NAMALWA (cell line): ENCODE measurements at regions not wholly inside any gene's neighbourhood (a gene's known extent, or its start where the extent isn't known, plus 50 kb on each side); places are given as distances from the start of the nearest gene placed in this dataset.

Source experiments
- DNase-seq: peaks from one replicate; pipeline ENCODE4 v3.0.0-alpha.2; 2015; ENCODE audit warnings: low spot score

DNA sequence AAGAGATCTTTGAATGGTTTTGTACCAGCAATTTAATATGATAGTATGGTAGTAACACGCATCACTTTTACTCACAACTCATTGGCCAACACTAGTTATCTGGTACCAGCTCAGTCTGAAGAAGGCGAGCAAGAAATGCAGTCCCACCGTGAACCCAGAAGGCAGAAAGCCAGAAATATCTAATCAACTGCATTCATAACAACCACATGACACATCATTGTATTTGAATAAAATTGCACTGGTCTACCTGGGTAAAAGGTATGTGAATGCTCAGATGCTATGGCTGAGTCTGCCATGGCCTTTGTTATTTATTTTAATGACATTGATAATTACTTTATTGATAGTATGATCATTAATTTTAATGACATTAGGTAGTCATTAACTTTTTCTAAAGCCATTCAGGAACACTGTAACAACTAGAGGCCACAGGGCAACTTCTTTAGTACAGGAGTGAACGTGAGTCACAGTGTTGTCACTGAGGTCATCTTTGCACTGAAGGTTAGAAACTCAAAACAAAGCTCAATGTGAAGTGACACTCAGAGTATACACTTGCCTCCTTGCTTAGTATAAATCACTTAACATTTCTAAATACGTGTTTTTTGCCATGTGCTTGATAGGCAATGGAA lies 475.6 kb upstream of the TNP1 start:
- no peak for DNase-seq

DNA sequence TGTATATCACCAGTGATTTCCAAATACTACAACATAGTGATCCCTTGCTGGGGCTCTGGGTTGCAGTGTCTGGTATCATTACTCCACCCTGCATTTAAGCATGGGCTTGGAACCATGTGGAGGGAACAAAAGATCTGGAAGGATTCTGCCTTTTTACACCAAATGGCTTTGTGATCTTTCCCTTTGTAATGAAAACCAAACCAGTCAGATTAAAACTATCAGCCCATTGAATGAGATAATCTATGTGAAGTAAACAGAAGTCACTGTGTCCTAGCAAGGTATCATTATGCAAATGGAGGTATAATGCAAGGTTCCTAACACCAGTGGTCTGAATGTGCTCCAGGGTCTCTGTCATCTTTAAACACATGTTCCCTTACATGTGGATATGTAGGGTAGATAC lies 474.7 kb upstream of the TNP1 start:
- DNase-seq, result no peak

DNA sequence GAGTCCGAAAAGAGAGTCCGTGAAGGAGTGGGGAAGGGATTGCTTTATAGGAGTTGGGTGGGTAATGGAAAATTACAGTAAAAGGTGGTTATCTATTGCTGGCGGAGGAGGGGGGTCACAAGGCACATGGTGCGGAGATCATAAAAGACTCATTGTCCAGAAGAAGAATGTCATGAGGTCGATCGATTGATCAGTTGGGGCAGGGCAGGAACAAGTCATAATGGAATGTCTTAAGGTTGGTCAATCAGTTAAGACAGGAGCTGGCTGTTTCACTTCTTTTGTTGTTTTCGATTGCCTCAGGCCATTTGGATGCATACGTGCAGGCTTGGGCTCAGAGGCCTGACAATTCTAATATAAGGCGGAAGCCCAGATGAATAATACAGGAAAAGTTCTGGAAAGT lies 473.0 kb upstream of the TNP1 start:
- no peak for DNase-seq

DNA sequence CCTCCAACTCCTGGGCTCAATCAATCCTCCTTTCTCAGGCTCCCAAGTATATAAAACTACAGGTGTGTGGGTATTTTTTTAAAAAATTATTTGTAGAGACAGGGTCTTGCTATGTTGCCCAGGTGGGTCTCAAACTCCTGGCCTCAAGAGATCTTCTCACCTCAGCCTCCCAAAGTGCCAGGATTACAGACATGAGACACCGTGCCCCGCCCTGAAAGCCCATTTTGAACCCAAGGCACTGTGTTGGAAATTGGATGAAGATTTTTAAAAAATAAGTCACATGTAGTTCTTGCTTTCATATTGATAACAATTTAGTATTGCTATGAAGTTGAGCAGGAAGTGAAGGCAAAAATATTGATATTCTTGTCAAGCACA lies 472.5 kb upstream of the TNP1 start:
- no peak for DNase-seq

DNA sequence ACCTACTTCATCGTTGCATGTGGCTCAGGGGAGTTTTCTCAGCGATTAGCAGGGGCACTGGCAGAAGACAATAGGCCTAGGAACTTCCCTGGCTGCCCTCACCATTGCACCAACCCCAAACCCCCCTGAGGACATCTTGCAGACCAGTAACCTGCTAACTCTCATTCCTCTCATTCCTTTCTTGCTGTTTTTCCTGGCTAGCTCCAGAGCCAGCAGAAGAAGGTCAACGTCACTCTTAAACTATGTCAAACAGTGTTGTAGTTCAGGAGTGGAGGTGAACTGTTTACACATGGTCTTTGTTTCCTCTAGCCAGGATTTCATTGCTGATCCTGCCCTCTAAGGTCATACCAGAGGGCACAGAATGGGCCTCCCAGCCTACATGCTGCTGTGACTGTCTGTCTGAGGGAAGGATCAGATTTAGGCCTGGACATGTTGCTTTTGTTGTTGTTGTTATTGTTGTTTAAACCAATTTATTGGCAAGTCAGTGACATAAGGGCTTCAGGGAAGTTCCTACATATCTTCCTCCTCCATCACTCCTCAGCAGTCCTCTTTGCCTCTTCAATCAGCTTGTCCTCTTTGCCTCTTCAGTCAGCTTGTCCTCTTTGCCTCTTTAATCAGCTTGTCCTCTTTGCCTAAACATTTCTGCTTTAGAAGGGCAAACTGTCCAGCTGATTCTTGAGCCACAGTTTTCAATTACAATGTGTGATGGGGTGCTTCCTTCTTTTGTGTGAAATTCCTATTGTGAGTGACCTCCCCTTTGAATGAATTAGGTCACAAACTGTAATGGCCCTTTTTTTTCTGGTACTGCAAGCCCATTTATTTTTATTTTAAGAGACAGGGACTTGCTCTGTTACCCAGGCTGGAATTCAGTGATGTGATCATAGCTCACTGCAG lies 471.9 kb upstream of the TNP1 start:
- no peak for DNase-seq

DNA sequence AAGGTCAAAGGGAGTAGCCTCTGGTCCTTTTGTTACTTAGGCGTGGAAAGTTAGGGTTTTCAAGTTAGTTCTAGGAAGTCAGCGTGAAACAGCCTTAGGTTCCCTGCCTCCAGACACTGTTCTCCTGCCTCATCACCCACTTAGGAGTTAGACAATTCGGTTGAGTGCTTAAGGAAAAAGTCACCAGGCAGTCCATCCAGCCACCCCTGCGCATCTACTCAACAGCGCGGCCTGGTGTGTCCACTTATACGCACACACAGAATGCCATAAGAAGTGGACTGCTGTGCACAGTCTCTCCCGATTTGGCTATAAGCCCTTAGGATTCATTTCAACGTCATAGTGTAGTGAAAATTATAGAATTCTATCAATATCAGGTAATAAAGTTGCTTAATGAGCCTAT lies 470.8 kb upstream of the TNP1 start:
- DNase-seq, result no peak

DNA sequence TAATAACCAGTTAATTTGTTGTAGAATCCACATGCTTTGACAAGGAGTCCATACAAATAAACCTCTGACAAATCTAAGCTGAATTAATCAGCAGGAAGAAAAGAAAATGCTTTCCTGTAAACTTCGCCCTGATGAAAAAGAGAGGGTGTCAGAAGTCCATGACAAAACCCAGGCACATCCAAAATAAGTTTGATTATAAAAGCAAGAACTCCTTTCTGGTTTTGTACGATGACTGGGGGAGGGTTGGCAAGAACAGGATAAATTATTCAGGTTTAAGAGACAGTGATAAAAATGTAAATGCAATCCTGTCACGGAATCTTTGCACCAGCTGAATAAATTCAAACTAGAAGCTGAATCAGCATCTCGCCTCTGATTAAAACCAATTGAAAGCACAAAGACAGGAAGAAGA lies 469.2 kb upstream of the TNP1 start:
- no peak for DNase-seq

DNA sequence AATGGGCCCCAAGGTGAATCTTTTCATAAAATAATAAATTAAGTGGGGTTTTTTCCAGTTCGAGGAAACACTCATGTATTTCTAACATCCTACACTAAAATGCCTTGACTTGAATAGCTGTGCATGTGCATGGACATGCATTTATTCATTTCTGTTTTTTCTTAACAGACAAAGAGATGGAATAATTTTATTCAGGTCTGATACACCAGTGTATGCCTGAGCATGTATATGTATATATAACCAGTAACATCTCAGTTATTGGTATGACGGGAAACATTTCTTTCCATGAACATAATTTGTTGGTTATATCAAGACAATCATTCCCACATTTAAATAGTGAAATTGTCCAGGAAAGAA lies 468.7 kb upstream of the TNP1 start:
- DNase-seq, result no peak

DNA sequence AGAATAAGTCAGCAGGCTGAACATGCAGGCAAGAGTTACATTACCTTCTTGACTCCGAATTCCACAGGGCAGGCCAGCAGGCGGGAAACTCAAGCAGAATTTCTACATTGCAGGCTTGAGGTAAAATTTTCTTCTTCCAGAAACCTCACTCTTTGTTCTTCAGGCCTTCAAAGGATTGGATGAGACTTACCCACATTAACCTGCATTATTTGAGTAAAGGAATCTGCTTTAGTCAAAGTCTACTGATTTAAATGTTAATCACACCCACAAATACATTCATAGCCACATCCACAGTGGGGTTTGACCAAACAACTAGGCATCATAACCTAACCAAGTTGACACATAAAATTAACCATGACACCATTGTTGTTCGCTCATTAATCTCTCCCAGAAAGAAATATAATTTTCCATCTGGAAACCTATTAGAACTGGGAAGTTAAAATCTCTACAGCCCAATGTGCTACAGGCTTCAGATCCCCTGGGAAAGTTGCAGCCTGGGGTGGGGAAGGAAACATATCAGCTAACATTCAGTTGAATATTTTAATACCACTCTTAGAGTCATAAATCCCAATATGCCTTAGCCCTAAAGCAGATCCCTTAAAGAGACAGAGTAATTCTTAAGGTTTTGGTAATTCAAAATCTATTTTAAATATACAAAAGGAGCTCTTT lies 468.2 kb upstream of the TNP1 start:
- DNase-seq, result no peak

DNA sequence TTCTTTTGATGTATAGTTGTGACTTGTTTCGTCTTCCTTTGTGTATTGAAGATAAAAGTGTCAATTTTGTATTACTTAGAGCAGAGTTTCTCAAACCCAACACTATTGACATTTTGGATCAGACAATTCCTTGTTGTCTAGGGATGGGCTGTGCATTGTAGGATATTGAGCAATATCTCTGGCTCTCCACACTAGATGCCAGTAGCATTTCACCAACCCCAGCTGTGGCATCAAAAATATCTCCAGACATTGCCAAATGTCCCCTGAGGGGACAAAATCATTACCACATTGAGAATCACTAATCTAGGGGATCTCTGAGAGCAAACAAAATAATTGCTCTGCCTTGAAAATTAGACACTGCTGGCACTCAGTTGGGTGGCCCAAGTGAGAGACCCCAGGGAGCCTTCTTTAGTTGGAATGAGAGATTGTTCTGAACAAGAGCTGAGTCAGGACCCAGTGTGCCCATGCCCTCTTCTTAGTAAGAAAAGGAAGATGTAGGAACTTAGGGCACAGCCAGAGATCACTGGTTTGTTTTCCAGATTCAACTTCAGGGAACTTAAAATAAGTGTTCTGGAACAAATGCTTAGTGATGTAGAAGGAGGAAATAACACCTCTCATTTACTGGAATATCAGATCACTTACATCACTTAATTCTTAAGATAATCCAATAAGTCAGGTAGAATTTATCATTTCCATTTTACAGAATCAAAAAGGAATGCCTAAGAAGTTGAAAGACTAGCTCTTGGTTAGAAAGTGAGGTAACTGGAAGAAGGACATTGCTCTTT lies 466.6 kb upstream of the TNP1 start:
- DNase-seq, result no peak

DNA sequence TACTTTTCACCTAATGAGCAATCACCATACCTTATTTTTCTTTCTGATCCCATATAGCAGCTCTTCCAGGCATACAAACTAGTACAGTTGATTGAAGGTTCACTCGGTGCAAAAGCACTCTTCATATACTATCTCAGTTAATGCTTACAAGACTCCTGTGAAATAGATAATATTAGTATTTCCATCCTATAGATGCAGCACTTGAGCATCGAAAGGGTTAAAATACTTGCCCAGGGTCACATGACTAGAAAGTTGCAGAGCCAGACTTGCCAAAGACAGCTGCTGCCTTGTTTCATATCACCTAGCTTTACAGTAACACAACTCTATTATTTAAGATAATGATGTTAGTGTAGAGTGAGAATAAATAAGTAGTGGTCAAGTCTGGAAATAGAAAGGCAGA lies 466.0 kb upstream of the TNP1 start:
- DNase-seq, result no peak

DNA sequence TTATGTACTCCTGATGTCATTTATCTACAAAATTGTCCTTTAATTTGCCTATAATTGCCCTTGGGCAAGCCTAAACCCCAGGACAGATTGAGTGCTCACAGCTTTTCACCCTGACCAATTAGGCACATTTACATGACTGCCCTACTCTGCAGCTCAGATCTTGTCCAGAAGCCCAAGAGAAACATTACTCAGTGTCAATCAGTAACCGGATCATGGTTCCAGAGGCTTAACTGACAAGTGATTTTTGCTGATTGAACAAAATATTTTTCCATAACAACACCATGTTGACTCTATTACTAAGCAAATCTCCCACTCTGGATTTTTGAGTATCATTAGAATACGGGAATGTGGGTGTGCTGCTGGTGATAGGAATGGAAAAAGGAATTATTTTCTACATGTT lies 465.4 kb upstream of the TNP1 start:
- no peak for DNase-seq

DNA sequence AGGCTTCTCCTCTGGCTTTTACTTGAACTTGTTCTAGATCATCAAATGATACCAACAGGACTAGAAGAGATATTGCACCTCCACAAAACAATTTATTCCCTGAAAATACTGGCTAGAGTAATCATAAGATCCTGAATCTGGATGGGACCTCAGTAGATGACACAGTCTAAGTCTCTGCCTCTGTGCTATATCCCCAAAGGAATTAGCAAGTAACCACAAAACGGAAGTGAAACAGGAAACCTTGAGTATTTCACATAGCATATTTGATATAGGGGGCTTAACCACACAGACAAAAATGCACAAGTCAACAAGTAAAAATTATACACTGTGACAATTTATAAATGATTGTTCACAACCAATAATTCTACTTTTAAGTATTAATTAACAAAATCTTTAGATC lies 456.9 kb upstream of the TNP1 start:
- peak; percentile 83 for DNase-seq

DNA sequence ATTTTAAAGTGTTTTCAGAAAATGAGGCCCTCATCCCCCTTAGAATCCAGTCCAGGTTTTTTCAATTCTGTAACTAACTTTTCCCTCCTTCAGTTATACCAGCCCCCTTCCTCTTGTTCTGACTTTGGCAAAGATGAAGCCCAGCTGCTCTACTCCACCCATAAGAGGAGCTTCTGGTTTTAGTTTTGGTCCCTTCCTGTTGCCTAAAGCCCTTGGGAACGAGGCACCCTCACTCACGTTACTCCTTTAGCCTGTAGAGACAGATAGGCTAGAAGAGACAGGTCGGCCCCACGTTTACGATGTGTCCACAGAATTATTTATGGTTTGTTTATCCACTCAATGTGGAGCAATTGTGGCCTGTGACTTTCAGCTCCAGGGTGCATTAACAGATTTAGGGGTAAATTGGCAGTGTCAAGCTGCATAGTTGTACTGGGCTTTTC lies 454.2 kb upstream of the TNP1 start:
- DNase-seq, result no peak

DNA sequence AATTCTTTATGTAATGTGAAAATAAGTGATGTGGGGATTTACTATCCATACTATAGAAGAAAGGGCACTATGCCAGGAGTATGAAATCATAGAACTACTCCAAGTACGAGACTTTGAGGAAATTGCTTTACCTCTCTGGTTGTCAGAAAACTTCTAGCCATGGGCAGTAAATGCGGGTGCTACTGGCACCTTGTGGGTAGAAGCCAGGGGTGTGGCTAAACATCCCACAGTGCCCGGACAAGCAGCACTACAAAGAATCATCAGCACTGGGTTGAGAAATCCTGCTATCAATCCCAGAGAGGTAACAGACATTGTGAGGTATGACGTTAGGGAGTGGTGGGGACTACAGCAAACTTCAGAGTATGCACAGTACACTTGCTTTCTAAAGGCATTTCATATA lies 453.5 kb upstream of the TNP1 start:
- DNase-seq, result no peak

DNA sequence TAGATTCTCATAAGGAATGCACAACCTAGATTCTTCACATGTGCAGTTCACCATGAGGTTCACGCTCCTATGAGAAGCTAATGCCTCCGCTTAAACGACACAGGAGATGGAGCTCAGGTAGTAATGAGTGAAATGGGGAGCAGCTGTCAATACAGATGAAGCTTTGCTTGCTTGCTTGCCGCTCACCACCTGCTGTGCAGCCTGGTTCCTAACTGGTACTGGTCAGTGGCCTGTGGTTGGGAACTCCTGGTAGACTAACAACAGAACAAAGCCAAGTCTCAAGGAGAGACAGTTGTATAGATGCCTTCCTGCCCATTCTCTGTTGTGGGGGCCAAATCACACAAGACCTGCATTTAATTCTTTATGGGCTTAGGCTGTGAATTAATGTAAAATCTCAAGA lies 449.2 kb upstream of the TNP1 start:
- no peak for DNase-seq

DNA sequence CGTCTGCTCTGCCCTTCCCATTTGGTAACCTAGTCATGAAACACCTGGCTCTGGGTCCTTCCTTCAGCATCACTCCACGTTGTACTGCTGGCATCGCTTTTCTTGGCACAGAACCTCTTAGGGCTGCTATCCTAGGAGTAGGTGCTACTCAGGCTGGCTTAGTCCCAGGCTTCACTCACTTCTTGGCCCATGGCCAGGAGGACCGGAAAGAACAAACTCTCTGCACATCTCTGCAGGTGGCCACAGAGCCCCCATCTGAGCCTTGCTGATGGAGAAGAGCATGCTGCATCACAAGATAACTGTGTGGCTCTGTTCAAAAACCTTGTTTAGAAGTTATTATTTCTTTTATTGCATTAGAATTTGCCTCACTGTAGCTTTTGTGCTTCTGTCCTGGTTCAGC lies 447.2 kb upstream of the TNP1 start:
- no peak for DNase-seq

DNA sequence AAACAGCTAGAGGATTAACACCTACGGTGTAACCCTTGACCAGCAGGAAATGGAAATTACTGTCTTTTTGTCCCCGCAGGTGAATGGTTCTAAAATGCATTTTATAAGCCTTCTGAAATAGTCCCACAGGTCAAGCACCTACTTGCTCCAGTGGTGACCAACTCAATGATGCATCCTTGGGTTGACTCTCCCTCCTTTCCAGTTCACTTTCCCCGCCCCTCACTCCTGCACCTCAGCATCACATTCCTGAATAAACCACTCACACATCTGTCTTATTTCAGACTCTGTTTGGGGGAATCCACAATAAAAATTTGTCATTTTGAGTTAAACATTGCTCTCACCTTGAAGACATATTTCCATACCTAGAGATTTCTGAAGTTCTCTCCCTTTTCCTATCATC lies 446.0 kb upstream of the TNP1 start:
- DNase-seq, result no peak

DNA sequence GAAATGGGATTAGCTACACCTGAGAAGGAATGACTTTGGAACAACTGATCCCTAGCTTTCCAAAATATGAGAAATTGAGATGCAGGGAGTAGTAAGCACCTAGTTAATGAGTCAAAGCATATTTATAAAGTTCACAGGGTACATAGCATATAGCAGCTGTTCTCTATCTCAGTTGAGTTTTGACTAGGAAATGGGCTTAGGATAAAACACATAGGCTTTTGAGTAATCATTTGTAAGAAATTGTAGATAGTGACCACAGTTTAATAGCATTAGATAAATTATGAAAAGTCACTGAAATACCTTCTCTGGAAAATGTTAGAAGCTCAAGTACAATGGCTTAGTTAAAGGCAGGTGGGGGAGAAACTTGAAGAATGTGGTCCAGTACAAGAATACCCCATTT lies 444.7 kb upstream of the TNP1 start:
- no peak for DNase-seq

DNA sequence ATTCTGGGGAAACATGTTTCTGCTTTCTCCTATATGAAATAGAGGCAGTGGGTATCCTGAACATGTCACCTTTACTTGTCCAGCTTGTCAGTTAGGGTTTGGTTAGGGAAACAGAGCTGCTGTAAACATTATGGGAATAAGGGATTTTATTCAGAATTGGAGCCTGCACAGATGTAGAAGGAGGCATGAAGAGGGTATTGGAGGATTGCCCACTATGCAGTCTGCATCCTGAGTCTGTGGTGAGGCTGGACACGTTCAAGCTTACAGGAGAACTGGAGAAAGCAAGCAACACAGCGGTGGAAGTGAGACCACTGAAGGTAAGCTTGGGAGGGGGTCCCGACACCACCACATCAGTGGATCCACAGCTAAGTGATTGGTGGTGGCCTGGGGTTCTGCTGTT lies 443.0 kb upstream of the TNP1 start:
- DNase-seq, result no peak

DNA sequence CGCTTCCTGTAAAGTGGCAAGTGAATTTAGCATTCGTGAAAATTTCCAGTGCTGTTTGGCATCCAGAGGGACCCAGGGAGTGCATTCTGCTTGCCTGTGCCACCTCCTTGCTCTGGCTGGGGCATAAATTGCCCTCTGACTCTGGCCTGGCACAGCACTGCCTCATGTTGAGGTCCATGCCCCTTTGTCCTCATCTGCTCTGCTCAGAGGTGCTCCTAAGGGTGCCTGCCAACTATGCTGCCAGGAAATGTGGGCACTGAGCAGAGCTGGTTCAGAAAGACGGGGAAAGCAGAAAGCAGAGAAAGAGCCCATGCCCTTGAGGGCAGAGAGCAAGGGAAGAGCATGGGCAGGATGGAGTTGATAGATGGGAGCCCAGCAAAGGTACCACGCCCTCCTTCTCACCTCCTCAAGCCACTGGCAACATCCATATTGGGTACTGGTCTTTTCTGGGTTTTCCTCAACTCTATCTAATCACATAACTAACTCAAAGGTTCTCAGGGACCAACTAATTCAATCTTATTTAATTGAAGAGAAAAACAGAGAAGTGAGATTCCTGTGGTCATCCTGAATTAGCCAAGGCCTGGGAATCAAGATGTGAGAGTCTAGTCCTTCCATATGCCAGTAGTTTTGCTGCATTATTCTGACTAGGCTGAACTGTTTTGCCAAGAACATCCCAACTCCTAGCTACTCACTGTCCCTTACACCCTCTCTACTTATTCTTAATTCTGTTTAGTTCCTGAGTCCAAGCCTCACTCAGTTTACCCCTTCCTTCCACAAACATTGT lies 441.5 kb upstream of the TNP1 start:
- DNase-seq, result no peak

DNA sequence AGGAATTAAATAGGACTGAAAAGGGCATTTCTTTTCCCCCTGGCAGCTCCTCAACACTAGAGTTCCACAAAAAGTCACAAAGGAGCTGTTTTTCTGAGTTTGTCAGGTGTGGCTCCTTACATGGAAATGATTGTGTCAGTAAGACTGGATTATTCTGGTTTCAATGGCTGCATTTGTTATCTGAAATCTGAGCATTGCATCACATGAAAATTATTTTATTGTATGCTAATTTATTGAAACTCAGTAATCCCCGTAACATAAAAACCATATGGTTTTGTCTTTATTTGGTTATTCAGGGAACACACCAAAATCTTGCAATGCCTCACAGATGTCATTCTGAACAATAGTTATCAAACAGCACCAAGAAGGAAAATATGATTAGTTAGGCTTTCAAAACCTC lies 439.7 kb upstream of the TNP1 start:
- DNase-seq, result no peak
